ENCODE measurements at regions not wholly inside any gene's neighbourhood (a gene's known extent, or its start where the extent isn't known, plus 50 kb on each side); places are given as distances from the start of the nearest gene placed in this dataset.

GRCh38 chr14:99094901-99095300, 177.1 kb downstream of the BCL11B start:
- TF ChIP-seq, protein P1, sequence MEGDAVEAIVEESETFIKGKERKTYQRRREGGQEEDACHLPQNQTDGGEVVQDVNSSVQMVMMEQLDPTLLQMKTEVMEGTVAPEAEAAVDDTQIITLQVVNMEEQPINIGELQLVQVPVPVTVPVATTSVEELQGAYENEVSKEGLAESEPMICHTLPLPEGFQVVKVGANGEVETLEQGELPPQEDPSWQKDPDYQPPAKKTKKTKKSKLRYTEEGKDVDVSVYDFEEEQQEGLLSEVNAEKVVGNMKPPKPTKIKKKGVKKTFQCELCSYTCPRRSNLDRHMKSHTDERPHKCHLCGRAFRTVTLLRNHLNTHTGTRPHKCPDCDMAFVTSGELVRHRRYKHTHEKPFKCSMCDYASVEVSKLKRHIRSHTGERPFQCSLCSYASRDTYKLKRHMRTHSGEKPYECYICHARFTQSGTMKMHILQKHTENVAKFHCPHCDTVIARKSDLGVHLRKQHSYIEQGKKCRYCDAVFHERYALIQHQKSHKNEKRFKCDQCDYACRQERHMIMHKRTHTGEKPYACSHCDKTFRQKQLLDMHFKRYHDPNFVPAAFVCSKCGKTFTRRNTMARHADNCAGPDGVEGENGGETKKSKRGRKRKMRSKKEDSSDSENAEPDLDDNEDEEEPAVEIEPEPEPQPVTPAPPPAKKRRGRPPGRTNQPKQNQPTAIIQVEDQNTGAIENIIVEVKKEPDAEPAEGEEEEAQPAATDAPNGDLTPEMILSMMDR (IDR thresholded peaks at IDR 0.05; ENCODE audit: insufficient read depth in 1 of 2, low read depth in 1 of 2, low read length in 1 of 2, severe bottlenecking in 1 of 2, unreplicated experiment in 1 of 2), result no peak
- POLR2A ChIA-PET, result no interaction called here
- H3K36me3 Mint-ChIP-seq (ENCODE audit: insufficient read depth, unreplicated experiment), result no peaks in the 10 kb centered on the region
- intact Hi-C loops (cut with micrococcal nuclease; ENCODE audit: unreplicated experiment), result no loop called here
- no peaks in the 10 kb centered on the region for H3K4me1 Mint-ChIP-seq (ENCODE audit: low read depth, unreplicated experiment)
- Histone ChIP-seq H3K36me3 (ENCODE audit: control insufficient read depth, insufficient read depth, low read length) (no peaks in the 10 kb centered on the region), H3K9me3 (no peaks in the 10 kb centered on the region), H3K27me3 (replicated peaks; ENCODE audit: control insufficient read depth, insufficient read depth, low read length) (no peaks in the 10 kb centered on the region), H3K4me3 (ENCODE audit: low read depth, low read length) (no peak overlapping the region), H3K4me1 (no peaks in the 10 kb centered on the region)
- CTCF ChIA-PET, result no interaction called here
- no peak for DNase-seq
- H3K27ac Mint-ChIP-seq (ENCODE audit: unreplicated experiment), result no peak overlapping the region
- BruUV-seq (replicated peaks), result no TSS peak
- H3K27me3 Mint-ChIP-seq (ENCODE audit: insufficient read depth, unreplicated experiment), result peaks cover 4% of the 10 kb centered on the region
- no peaks in the 10 kb centered on the region for H3K9me3 Mint-ChIP-seq (ENCODE audit: unreplicated experiment)
- H3K4me3 Mint-ChIP-seq (ENCODE audit: unreplicated experiment), result no peak overlapping the region

DNA sequence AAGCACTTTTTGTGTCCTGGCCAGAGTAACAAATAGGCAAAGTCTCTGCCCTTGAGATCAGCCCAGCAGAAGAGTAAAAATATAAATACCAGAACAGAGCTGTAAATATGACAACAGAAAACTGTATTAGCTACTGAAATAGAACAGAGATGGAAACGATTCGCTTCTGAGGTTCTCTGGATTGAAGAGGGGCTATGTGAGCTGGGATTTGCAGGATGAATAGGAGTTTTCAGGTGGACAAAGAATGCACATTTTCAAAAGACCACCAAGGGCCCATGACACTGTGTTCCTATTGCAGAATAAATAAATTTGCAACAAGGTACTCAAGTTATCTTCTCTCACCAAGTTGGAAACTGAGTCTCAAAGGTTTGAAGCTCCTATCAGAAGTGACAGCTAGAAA, 176.6 kb downstream of the BCL11B start:
- CTCF ChIA-PET, result no interaction called here
- Histone ChIP-seq H3K9me3 (no peaks in the 10 kb centered on the region), H3K4me3 (ENCODE audit: low read depth, low read length) (no peak overlapping the region), H3K36me3 (ENCODE audit: control insufficient read depth, insufficient read depth, low read length) (no peaks in the 10 kb centered on the region), H3K4me1 (no peaks in the 10 kb centered on the region), H3K27me3 (replicated peaks; ENCODE audit: control insufficient read depth, insufficient read depth, low read length) (no peaks in the 10 kb centered on the region)
- no TSS peak for BruUV-seq (replicated peaks)
- H3K27me3 Mint-ChIP-seq (ENCODE audit: insufficient read depth, unreplicated experiment), result peaks cover 4% of the 10 kb centered on the region
- no peak overlapping the region for H3K27ac Mint-ChIP-seq (ENCODE audit: unreplicated experiment)
- TF ChIP-seq, protein P1 (IDR thresholded peaks at IDR 0.05; ENCODE audit: insufficient read depth in 1 of 2, low read depth in 1 of 2, low read length in 1 of 2, severe bottlenecking in 1 of 2, unreplicated experiment in 1 of 2), result no peak
- intact Hi-C loops (cut with micrococcal nuclease; ENCODE audit: unreplicated experiment), result no loop called here
- H3K4me3 Mint-ChIP-seq (ENCODE audit: unreplicated experiment), result no peak overlapping the region
- DNase-seq, result no peak
- POLR2A ChIA-PET, result no interaction called here
- no peaks in the 10 kb centered on the region for H3K36me3 Mint-ChIP-seq (ENCODE audit: insufficient read depth, unreplicated experiment)
- H3K9me3 Mint-ChIP-seq (ENCODE audit: unreplicated experiment), result no peaks in the 10 kb centered on the region
- H3K4me1 Mint-ChIP-seq (ENCODE audit: low read depth, unreplicated experiment), result no peaks in the 10 kb centered on the region

DNA sequence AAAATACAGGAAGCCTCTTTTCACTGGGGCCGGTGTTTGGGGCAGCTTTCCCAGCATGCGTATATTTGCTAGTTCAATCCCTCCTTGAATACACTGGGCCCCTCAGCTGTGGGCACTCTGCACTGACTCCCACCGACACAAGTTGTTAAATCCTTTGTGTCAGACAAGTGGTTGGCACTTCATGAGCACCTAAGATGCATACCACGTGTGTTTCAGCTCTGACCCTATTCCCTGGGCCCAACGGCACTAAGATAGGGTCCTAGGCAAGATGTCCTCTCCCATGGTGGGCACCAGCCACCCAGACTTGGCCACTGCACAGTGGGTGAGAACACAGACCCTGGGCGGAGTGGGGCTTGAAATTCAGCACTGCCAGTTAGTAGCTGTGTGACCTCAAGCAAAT, 173.8 kb downstream of the BCL11B start:
- Mint-ChIP-seq H3K27ac (ENCODE audit: unreplicated experiment) (no peak overlapping the region), H3K27me3 (ENCODE audit: insufficient read depth, unreplicated experiment) (peaks cover 4% of the 10 kb centered on the region), H3K36me3 (ENCODE audit: insufficient read depth, unreplicated experiment) (no peaks in the 10 kb centered on the region), H3K4me3 (ENCODE audit: unreplicated experiment) (no peak overlapping the region), H3K4me1 (ENCODE audit: low read depth, unreplicated experiment) (no peaks in the 10 kb centered on the region), H3K9me3 (ENCODE audit: unreplicated experiment) (no peaks in the 10 kb centered on the region)
- TF ChIP-seq, protein P1 (IDR thresholded peaks at IDR 0.05; ENCODE audit: insufficient read depth in 1 of 2, low read depth in 1 of 2, low read length in 1 of 2, severe bottlenecking in 1 of 2, unreplicated experiment in 1 of 2), result no peak
- CTCF ChIA-PET, result no interaction called here
- H3K4me1 ChIP-seq, result no peaks in the 10 kb centered on the region
- intact Hi-C loops (cut with micrococcal nuclease; ENCODE audit: unreplicated experiment), result no loop called here
- DNase-seq, result no peak
- POLR2A ChIA-PET, result no interaction called here
- H3K27me3 ChIP-seq (replicated peaks; ENCODE audit: control insufficient read depth, insufficient read depth, low read length), result no peaks in the 10 kb centered on the region
- H3K9me3 ChIP-seq, result no peaks in the 10 kb centered on the region
- no peaks in the 10 kb centered on the region for H3K36me3 ChIP-seq (ENCODE audit: control insufficient read depth, insufficient read depth, low read length)
- no TSS peak for BruUV-seq (replicated peaks)
- H3K4me3 ChIP-seq (ENCODE audit: low read depth, low read length), result no peak overlapping the region

Data from Caco-2 (cell line).